GM18861 (cell line): ENCODE measurements at regions not wholly inside any gene's neighbourhood (a gene's known extent, or its start where the extent isn't known, plus 50 kb on each side); places are given as distances from the start of the nearest gene placed in this dataset.
A peak's percentile ranks its signal among the peaks of the same experiment; 100 is the strongest.

Experiments used
- ATAC-seq: cut with Tn5 transposase; IDR thresholded peaks from one replicate; pipeline ENCODE4 v1.9.1; 2021; ENCODE audit not compliant: unreplicated experiment

DNA sequence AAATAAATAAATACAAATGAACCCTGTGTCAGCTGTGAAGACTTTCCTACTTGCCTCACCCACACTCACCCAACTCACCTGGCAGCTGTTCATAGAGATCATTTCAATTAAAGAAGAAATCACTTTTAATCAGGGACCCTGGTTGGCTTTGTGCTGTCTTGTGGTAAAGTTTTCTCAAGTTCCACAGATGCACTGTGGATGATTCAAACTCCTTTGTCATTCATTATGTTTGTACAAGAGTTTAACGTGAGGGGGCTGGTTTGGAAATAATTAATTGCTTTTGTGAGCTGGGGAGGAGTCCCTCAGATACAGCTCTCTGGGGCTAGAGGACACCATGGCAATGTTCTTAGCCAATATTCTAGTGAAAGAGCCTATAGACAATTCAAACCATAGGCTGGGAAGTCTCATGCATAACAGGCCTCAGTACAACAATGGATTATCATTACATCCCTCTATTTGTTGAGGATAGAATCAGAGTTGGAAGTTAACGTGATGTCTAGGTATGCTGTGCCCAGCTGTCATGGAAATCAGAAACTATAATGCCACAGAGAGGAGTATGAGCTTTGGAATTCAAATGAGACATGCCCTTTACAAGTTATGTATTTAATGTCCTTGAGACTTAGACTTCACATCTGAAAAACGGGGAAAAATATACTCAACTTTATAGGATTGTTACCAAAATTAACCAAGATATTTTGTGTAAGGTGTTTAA is 698.5 kb downstream of the KCNA4 start:
- no peak for ATAC-seq

DNA sequence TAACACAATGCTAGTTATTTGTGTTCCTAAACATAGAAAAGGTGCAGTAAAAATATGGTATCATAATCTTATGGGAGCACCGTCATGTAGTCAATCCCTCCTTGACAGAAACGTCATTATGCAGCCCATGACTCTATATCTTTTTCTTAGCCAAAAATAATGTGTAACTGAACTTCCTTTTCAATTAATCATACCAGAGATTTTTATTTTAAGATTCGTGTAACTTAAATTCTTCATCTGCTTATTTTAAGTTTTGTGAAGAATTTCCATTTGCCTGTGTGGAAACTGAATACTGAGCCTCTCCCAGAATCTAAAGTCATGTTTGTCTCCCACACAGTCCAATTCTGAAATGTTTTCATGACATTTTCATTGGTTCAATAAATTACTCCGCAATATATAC is 699.1 kb downstream of the KCNA4 start:
- ATAC-seq = no peak

DNA sequence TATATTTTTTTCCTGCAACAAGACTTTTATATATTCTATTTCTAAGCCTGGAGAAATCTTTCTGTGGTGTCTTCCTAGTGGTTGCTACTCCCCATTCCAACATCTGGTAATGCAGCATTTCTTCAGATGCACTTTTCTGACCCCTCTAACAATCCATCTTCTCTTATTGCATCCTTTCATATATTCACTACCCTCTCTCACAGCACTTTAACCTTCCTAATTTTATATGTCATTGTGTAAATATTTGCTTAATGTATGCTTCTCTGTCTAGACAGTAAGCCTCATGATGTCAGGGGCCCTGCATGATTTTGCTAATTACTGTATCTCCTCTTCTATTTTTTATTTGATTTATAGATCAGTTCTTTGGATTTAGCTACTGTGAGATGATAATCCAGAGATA is 701.6 kb downstream of the KCNA4 start:
- no peak for ATAC-seq

DNA sequence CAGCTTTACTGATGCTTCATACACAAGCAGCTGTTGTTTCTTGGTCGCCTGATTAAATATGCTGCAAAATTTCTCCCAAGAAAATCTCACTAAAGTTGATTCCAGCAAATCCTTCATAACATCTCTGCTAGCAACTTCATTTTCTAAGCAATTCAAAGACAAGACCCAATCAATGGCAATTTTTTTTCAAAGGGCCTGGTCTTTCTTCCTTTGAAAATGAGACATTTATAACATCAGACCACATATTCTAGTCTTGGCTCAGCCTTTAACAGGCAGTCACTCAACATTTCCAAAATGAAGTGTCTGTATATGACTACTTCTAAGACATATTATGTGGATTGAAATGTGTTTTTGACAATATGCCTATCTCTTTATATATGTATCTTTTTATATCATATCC is 702.6 kb downstream of the KCNA4 start:
- ATAC-seq = no peak

DNA sequence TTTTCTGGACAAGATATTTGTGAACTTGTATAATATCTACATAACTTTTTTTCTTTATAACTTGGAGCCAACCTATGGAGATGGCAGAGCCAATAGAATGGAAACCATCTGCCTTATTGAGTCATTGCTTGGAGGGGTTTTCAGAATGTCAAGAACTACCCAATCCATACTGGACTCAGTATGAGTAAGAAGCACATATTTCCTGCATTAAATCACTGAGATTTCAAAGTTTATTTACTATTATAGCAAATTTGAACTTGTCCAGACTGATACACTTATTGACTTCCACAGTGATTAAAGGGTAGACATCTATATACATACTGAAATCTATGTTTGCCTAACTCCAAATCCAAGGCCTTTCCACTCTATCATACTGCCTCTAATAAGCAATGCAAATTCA is 704.0 kb downstream of the KCNA4 start:
- no peak for ATAC-seq

DNA sequence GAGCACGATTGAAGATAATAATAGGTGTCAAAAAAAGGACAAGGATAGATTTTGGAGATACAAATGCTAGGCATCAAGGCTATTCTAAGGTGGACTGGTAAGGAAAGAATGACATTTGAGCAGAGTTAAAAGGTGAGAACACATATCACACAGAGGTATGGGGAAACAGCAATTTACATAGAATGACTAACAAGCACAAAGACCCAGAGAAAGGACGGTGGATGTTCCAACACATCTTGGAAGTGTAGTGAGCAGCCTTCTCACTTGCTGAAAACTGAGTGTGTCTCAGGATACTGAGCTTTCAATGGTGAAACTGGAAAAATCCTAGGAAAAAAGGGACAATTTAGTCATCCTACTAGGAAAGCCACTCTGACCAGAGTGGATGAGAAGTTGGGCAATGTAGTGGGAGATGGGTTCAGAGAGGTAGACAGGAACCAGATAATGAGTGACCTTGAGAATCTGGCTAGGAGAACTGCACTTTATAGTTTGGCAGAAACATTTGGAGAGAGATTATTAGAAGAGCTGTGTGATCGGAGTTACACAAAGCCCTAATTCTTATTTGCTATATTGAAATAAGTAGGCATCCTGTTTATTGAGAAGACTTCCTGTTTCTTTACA is 706.0 kb downstream of the KCNA4 start:
- ATAC-seq = no peak

DNA sequence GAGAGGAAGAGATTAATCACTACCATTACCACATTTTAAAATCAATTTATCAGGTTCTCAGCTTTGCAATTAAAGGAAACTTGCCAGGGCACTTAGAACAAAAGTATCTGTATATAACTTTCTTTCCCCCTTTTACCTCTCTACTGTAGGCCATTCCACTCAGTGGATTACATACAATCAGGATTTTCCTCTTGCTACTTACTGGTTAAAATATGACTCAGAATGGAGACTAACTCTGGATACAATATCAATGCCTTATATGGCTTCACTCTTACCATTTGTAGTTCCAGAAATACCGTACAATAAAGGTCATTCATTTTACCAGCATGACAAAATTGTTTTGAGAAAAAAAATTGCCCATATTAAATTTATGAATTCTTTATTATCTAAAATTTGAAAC is 706.8 kb downstream of the KCNA4 start:
- no peak for ATAC-seq

DNA sequence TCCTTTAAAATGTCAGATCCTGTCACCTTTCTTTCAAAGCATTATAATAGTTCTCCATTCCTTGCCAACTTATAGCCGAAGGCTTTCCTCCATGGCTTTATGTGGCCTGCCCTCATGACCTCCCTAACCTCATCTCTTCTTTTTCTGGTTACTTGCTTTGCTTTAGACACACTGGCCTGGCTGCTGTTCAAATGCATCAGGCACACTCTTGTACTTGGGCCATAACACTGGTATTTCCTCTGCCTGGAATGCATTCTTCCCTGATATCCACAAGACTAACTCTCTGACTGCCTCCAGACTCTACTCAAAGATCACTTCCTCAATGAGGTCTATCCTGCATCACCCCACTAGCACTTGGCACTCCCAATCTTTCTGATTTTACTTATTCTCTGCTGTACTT is 710.3 kb downstream of the KCNA4 start:
- ATAC-seq = no peak

DNA sequence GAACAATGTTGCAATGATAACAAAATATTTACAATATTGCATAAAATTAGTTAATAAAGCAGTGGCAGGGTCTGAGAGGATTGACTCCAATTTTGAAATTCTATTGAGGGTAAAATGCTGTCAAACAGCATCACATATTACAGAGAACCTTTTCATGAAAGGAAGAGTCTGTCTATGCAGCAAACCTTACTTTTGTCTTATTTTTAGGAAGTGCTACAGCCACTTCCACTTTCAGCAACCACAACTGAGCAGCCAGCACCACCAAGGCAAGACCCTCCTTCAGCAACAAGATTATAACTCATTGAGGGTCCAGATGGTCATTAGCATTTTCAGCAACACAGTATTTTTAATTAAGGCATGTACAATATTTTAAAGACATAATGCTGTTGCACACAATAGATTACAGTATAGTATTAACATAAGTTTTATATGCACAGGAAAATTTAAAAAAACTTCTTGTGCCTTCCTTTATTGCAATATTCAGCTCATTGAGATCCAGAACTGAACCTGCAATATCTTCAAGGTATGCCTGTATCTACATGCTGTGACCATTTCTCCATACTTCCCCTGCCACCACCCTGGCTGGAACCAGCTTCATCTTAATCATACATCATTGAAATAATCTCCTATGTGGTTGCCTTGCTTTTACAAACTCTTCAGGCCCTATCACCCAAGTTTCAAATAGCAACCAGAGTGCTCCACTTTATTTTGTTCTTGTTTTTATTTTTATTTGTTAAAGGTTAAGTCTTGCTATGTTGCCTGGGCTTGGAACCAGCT is 711.2 kb downstream of the KCNA4 start:
- no peak for ATAC-seq

DNA sequence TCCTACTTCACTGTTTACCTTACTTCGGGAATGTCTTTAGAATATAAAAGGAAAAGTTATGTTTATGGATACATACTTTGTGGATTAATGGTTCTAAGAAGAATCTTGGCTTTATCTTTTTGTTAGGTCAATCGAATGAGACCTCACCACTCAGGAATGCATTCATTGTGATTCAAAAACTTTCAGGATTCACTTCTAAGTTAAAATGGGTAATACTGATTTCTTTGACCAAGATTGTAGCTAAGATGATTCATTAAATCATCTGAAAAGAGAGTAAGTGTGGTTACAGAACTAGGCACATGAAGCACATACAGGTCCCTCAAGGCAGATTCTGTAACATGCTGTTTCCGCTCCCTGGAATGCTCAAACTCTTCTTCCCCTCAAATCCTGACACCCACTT is 716.4 kb downstream of the KCNA4 start:
- ATAC-seq = no peak

DNA sequence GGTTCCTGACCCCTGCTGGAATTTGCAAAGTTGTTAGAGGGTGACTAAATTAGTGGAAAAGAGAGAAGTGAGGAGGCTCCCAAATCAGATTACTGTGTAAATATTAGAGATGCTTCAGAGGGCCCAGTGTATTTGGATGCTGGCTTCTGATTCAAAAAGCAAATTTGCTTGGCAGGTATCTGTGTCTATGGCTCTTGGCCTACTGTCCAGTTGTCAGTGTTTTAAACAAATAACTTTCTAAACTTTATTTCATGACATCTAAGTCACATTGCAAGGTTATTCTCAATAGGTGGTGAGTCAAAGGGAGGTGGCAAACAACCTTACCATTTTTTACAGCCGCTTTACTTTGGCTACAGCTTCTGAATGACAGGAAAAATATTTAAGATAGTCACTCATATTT is 720.1 kb downstream of the KCNA4 start:
- no peak for ATAC-seq

DNA sequence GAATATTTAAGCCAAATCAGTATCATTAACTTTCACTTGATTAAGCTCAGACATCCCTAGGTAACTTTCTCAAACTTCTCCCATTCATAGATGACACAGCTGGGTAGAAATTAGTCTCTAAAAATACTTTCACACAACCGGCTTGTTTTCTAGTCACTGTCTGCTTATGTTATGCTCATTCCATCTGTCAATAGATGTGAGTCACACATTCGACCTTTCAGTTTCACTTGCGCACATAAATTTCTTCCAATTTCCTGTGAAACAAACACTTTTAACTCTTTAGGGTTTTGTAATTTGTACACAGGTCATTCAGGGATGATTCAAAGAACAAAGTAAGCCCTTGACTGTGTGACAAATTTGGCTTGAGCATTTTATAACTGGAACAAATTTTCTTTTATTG is 723.0 kb downstream of the KCNA4 start:
- ATAC-seq = peak; percentile 99

DNA sequence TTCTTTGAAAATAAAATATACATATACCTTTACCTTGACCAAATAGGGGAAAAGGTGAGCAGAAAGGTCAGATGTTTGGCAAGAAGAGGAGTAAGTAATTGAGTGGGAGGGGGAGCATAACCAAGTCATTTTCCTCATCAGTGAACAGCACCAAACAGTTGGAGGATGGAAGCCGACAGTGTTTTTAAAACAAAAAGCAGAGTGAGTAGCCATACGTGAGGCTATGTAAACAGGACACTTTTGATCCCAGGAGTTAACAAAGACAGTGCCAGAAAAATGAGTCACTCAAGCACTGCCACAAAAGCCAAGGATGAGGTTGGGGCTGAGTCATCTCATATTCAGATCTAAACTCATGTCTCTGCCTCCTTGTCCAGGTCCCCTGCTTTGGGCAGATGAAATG is 734.7 kb downstream of the KCNA4 start:
- no peak for ATAC-seq

DNA sequence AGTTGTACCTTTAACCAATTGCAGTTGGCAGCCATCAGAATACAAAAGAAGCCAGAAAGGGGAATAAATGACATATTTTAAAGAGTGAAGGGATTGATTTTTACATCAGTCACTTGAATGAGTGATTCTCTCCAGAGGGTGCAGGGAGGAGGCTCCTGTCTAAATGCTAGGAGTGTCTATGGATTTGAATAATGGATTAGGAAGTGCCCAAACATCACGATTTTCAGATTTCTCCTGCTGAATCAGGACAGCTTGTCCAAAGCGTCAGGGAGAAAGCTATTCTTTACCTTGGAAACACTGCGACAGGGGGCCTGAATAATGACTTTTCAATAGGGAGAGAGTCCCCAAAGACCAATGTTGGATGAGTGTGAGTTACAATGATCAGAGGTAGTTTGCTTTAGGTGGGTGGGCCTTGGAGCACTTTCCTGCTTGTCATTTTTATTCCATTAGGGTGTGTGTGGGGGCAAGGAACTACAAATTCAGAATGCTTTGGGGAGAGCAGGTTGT is 735.5 kb downstream of the KCNA4 start:
- no peak for ATAC-seq

DNA sequence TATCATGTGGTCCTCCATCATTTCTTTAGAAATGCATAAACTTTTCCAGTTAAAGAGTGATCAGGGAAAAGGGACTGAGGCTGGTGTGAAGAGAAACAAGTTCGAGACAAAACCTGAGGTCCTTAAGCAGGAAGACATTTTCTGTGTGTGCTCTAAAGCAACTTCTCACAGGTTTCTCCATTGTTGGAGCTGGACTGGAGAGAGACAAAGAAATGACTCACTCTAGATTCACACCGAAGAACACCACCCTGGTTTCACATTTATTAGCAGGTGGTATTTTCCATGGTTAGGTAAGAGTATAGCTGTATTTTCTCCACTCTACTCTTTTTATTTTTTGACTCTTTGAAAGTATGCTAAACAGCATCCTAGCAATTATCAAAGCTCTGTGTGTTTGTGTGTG is 736.4 kb downstream of the KCNA4 start:
- ATAC-seq = no peak

DNA sequence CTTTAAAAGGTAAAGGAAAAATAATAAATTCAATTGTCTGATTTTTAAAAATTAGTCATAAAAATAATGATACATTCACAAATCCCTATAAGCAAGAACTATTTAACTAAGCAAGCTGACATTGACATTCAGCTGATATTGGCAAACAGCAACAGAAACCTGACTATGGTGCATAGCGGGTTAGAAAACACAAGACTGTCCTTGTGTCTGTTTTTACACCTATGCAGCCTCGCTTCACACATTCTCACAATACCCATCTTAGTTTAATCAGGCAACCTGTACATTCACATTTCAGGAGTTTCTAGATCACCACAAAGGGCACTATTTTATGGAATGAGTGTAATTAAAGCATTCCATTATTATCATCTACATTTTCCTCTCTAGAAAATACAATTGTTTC is 737.1 kb downstream of the KCNA4 start:
- no peak for ATAC-seq

DNA sequence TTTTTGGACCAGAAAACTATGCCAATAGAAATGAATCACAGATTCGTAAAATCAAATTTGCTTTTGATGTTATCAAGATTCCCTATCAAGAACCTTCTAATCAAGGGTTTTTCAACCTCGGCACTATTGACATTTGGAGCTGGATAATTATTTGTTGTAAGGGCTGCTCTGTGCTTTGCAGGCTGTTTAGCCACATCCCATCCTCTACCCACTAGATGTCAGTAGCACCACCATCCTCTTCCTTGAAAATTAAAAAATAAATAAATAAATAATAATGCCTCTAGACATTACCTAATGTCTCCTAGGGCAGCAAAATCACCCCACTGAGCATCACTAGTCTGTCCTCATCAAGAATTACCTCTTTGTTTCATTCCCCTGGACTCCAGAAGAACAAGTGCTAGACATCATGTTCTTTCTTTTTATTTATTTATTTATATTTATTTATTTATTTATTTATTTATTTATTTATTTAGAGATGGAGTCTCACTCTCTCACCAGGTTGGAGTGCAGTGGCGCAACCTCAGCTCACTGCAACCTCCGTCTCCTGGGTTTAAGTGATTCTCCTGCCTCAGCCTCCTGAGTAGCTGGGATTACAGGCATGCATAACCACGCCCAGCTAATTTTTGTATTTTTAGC is 744.7 kb downstream of the KCNA4 start:
- ATAC-seq = no peak

DNA sequence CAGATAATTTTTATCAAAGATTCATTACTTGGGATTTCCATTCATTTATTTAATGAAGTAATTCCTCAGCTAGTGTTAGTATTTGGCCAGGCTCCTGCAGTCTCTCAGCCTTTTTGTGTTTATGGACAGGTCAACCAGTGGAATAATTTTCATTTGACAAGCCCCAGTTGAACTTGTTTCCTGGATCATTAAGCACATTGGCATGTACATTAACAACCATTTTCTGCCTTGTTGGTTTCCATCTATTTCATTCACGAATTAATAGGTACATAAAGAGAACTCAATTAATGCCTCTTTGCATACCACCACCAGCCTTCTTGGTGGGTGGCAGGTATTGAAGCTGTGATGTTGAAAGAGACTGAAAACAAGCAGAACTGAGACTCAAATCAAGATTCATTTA is 745.2 kb downstream of the KCNA4 start:
- no peak for ATAC-seq

DNA sequence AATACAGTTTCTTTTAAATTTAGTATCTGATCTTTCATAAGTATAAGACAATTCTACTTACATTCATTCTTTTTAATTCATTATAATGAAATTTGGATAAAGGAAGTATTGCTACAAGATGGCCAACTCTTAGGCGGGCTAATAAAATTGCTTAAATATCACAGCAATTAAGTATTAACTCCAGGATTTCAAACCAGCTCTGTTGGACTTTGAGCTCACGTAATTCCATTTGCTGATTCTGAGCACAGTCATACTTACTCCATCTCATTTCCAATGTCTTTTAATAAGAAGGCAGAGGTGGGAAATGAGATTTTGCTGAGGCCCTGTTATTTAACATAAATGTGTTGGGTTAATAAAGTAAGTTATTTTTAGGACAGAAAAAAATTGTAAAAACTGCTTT is 748.1 kb downstream of the KCNA4 start:
- no peak for ATAC-seq

DNA sequence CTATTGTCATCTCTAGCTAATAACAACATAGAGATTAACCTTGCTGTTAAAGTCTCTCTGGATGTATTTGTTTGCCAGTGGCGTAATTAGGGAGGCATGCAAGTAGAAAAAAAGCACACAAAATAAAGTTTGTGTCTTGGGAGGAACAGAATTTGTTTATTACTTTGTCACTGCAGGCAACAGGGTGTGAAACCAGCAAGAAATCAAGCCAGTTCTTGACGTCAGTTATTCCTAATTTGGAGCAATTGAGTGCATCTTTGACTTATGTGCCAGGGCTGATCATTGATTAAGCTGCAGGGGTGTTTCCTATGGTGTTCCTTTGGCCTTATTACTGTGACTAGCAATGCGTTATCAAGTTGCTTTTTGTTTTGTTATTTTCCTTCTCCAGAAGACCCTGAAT is 751.0 kb downstream of the KCNA4 start:
- no peak for ATAC-seq

DNA sequence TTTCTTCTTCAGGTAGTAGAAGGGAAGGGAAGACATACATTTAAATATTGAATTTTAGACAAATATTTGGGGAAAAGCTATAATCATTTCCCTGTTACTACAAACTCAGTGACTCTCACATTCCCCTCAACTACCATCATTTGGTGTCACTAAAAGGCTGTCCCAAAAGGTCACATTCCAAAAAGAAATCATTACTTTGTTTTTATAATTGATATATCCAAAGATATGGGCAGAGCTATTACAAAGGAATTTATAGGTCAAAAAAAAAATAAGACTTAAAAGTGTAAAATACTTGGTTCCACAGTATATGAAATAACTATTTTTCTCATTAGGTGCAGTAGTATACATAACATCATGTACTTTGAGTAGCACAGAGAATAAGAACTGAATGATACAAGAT is 751.4 kb downstream of the KCNA4 start:
- ATAC-seq = no peak
